Neural cell (in vitro differentiated cells): ENCODE measurements at regions not wholly inside any gene's neighbourhood (a gene's known extent, or its start where the extent isn't known, plus 50 kb on each side); places are given as distances from the start of the nearest gene placed in this dataset.

Source experiments
- H2AFZ ChIP-seq: fragments of 200-600, 300-800 bp; sonication (generic), shearing (Covaris generic); 2 replicates; pipeline ENCODE4 v1.6.0; 2014; ENCODE audit warnings: low read depth, mild to moderate bottlenecking, antibody characterized with exemption, low read length, moderate library complexity
- H3F3A ChIP-seq: fragments of 200-600 bp; shearing (Covaris generic); 2 replicates; pipeline ENCODE4 v1.6.1; 2016; ENCODE audit warnings: mild to moderate bottlenecking, moderate library complexity, mixed read lengths, antibody characterized with exemption, low read length; ENCODE audit not compliant: insufficient read depth, poor library complexity, severe bottlenecking
- H3K27ac ChIP-seq: fragments of 200-600, 300-800 bp; sonication (generic), shearing (Covaris generic); 2 replicates; pipeline ENCODE4 v1.5.1; 2014; ENCODE audit warnings: mild to moderate bottlenecking, low read length, moderate library complexity
- H3K27me3 ChIP-seq: fragments of 300-800, 200-600 bp; sonication (generic), shearing (Covaris generic); 2 replicates; pipeline ENCODE4 v1.6.0; 2014; ENCODE audit warnings: mild to moderate bottlenecking, low read depth, low read length, moderate library complexity; ENCODE audit not compliant: insufficient read depth
- H3K36me3 ChIP-seq: fragments of 300-800, 200-600 bp; sonication (generic), shearing (Covaris generic); 2 replicates; pipeline ENCODE4 v1.5.1; 2014; ENCODE audit warnings: mild to moderate bottlenecking, antibody characterized with exemption, low read length, moderate library complexity; ENCODE audit not compliant: insufficient read depth
- H3K4me2 ChIP-seq: fragments of 300-800, 200-600 bp; sonication (generic), shearing (Covaris generic); 2 replicates; pipeline ENCODE4 v1.6.0; 2014; ENCODE audit warnings: mild to moderate bottlenecking, low read length
- H3K4me3 ChIP-seq: fragments of 300-800, 200-600 bp; sonication (generic), shearing (Covaris generic); 2 replicates; pipeline ENCODE4 v1.5.1; 2014; ENCODE audit warnings: mild to moderate bottlenecking, low read length, moderate library complexity
- H3K79me2 ChIP-seq: fragments of 200-600 bp; shearing (Covaris generic); replicated peaks from 2 replicates; pipeline ENCODE4 v1.6.0; 2014; ENCODE audit warnings: mild to moderate bottlenecking, low read length, moderate library complexity; ENCODE audit not compliant: insufficient read depth
- H3K9ac ChIP-seq: fragments of 300-800, 200-600 bp; sonication (generic), shearing (Covaris generic); 2 replicates; pipeline ENCODE4 v1.6.1; 2016; ENCODE audit warnings: mild to moderate bottlenecking, low read length, mixed read lengths
- H3K9me2 ChIP-seq: fragments of 200-600 bp; shearing (Covaris generic); 2 replicates; pipeline ENCODE4 v1.6.1; 2016; ENCODE audit warnings: mild to moderate bottlenecking, low read length, mixed read lengths; ENCODE audit not compliant: insufficient read depth
- H3K9me3 ChIP-seq: fragments of 200-600, 300-800 bp; sonication (generic), shearing (Covaris generic); 2 replicates; pipeline ENCODE4 v1.6.1; 2016; ENCODE audit warnings: mild to moderate bottlenecking, mixed run types, low read length, moderate library complexity, mixed read lengths
- H4K20me1 ChIP-seq: fragments of 200-600 bp; shearing (Covaris generic); 2 replicates; pipeline ENCODE4 v1.6.1; 2016; ENCODE audit warnings: mild to moderate bottlenecking, mixed run types; ENCODE audit not compliant: insufficient read depth
- EP300 ChIP-seq: fragments of 450-650 bp; conservative IDR thresholded peaks from 2 replicates; pipeline ENCODE4 v1.6.1; 2014; ENCODE audit warnings: antibody characterized with exemption, mild to moderate bottlenecking, moderate library complexity; ENCODE audit not compliant: poor library complexity, severe bottlenecking
- EZH2 ChIP-seq: fragments of 200-600, 300-800 bp; shearing (Covaris generic), sonication (generic); IDR thresholded peaks from 2 replicates; pipeline ENCODE4 v1.6.1; 2014; ENCODE audit warnings: antibody characterized with exemption, low read length, borderline replicate concordance, mild to moderate bottlenecking; ENCODE audit not compliant: insufficient read depth, poor library complexity, severe bottlenecking
- MXI1 ChIP-seq: fragments of 450-650 bp; conservative IDR thresholded peaks from 2 replicates; pipeline ENCODE4 v1.6.1; 2014; ENCODE audit warnings: antibody characterized with exemption, mild to moderate bottlenecking; ENCODE audit not compliant: poor library complexity, severe bottlenecking
- POLR2AphosphoS5 ChIP-seq: IDR thresholded peaks from 2 replicates; pipeline ENCODE4 v1.6.1; 2012
- RAD21 ChIP-seq: fragments of 450-650 bp; conservative IDR thresholded peaks from 2 replicates; pipeline ENCODE4 v1.6.1; 2014; ENCODE audit warnings: antibody characterized with exemption, mild to moderate bottlenecking, moderate library complexity
- SMC3 ChIP-seq: fragments of 450-650 bp; conservative IDR thresholded peaks from 2 replicates; pipeline ENCODE4 v1.6.1; 2014; ENCODE audit warnings: antibody characterized with exemption, mild to moderate bottlenecking, moderate library complexity; ENCODE audit not compliant: poor library complexity
- TAF1 ChIP-seq: IDR thresholded peaks from 2 replicates; pipeline ENCODE4 v1.6.1; 2012; ENCODE audit warnings: low read depth
- TF ChIP-seq, protein P1 (sequence below): fragments of 450-650 bp; IDR thresholded peaks from 2 replicates; pipeline ENCODE4 v1.5.1; 2014; ENCODE audit warnings: antibody characterized with exemption, mild to moderate bottlenecking, moderate library complexity; ENCODE audit not compliant: poor library complexity, severe bottlenecking
- TF ChIP-seq, protein P2 (sequence below): IDR thresholded peaks from 2 replicates; pipeline ENCODE4 v1.6.1; 2012; ENCODE audit warnings: borderline replicate concordance

DNA sequence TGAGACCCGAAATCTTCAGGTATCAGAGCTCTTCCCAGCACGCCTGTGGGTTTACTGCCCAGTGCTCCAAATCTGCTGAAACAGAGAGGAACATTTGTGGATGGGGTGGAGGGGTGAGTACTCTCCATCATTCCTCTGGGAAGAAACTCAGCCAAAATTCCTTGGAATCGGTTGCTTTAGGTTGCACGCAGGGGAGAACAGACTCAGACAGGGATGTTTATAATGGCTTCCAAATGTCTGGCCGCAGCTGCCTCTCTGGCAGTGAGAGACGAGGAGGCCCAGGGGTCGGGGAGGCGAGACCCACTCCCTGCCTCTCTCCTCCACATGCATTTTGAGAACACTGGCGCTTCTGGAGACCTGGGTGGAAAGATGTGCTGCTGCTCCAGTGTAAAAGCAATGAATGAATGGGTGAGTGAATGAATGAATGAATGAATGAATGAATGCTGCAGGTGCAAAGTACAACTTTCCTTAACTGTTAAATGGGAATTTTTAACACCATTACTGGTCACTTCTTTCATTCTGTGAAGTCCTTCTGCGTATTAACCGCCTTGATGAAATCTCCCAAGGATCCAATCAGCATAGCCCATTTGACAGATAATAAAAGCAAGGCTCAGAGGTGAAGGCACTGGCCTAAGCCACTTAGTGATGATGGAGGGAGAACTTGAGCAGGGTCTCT, 437.4 kb downstream of the MIAT start:
- no peaks in the 10 kb centered on the region for H3K79me2 ChIP-seq
- no peak overlapping the region for H3K4me2 ChIP-seq
- H3K36me3 ChIP-seq = no peaks in the 10 kb centered on the region
- no peak overlapping the region for H3K4me3 ChIP-seq
- no peak overlapping the region for H3K27ac ChIP-seq
- no peaks in the 10 kb centered on the region for H4K20me1 ChIP-seq
- no peak for TF ChIP-seq RAD21
- TF ChIP-seq, protein P1, sequence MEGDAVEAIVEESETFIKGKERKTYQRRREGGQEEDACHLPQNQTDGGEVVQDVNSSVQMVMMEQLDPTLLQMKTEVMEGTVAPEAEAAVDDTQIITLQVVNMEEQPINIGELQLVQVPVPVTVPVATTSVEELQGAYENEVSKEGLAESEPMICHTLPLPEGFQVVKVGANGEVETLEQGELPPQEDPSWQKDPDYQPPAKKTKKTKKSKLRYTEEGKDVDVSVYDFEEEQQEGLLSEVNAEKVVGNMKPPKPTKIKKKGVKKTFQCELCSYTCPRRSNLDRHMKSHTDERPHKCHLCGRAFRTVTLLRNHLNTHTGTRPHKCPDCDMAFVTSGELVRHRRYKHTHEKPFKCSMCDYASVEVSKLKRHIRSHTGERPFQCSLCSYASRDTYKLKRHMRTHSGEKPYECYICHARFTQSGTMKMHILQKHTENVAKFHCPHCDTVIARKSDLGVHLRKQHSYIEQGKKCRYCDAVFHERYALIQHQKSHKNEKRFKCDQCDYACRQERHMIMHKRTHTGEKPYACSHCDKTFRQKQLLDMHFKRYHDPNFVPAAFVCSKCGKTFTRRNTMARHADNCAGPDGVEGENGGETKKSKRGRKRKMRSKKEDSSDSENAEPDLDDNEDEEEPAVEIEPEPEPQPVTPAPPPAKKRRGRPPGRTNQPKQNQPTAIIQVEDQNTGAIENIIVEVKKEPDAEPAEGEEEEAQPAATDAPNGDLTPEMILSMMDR = no peak
- TF ChIP-seq, protein P2, sequence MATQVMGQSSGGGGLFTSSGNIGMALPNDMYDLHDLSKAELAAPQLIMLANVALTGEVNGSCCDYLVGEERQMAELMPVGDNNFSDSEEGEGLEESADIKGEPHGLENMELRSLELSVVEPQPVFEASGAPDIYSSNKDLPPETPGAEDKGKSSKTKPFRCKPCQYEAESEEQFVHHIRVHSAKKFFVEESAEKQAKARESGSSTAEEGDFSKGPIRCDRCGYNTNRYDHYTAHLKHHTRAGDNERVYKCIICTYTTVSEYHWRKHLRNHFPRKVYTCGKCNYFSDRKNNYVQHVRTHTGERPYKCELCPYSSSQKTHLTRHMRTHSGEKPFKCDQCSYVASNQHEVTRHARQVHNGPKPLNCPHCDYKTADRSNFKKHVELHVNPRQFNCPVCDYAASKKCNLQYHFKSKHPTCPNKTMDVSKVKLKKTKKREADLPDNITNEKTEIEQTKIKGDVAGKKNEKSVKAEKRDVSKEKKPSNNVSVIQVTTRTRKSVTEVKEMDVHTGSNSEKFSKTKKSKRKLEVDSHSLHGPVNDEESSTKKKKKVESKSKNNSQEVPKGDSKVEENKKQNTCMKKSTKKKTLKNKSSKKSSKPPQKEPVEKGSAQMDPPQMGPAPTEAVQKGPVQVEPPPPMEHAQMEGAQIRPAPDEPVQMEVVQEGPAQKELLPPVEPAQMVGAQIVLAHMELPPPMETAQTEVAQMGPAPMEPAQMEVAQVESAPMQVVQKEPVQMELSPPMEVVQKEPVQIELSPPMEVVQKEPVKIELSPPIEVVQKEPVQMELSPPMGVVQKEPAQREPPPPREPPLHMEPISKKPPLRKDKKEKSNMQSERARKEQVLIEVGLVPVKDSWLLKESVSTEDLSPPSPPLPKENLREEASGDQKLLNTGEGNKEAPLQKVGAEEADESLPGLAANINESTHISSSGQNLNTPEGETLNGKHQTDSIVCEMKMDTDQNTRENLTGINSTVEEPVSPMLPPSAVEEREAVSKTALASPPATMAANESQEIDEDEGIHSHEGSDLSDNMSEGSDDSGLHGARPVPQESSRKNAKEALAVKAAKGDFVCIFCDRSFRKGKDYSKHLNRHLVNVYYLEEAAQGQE = no peak
- no peak for TF ChIP-seq POLR2AphosphoS5
- TF ChIP-seq MXI1 = no peak
- no peak for TF ChIP-seq SMC3
- TF ChIP-seq TAF1 = no peak
- TF ChIP-seq EZH2 = no peak
- TF ChIP-seq EP300 = no peak
- H3F3A ChIP-seq = no peaks in the 10 kb centered on the region
- H3K9ac ChIP-seq = no peak overlapping the region
- no peaks in the 10 kb centered on the region for H3K9me3 ChIP-seq
- no peaks in the 10 kb centered on the region for H3K9me2 ChIP-seq
- H2AFZ ChIP-seq = no peak overlapping the region
- H3K27me3 ChIP-seq = no peaks in the 10 kb centered on the region

DNA sequence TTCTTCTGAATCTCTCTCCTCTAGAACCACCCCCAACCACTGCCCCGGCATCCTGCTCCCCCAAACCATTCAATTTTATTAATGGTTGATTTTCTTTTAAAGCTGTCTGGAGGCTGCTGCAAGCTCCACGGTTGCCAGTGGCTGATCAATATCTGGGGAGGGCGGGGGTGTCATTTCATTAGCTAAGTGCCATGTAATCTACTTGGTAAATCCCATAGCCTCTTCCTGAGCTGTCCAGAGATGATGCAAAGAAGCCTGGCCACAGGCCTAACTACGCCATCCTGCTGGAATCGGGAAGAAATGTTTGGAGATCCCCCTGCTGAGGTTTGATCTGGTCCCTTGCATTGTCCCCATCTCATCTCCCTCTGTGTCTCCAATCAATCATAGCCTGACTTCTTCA, 440.1 kb downstream of the MIAT start:
- no peak overlapping the region for H3K9ac ChIP-seq
- no peaks in the 10 kb centered on the region for H4K20me1 ChIP-seq
- no peak overlapping the region for H3K27ac ChIP-seq
- no peak overlapping the region for H3K4me3 ChIP-seq
- H3F3A ChIP-seq = peaks cover 2% of the 10 kb centered on the region
- H2AFZ ChIP-seq = no peak overlapping the region
- no peaks in the 10 kb centered on the region for H3K79me2 ChIP-seq
- H3K9me2 ChIP-seq = no peaks in the 10 kb centered on the region
- H3K9me3 ChIP-seq = no peaks in the 10 kb centered on the region
- H3K36me3 ChIP-seq = no peaks in the 10 kb centered on the region
- no peak overlapping the region for H3K4me2 ChIP-seq
- no peaks in the 10 kb centered on the region for H3K27me3 ChIP-seq
- TF ChIP-seq SMC3 (no peak), TAF1 (no peak), MXI1 (no peak), EP300 (no peak), EZH2 (no peak), POLR2AphosphoS5 (no peak), RAD21 (no peak)
- TF ChIP-seq, protein P1 = no peak
- TF ChIP-seq, protein P2 = no peak
